ENCODE measurements at regions not wholly inside any gene's neighbourhood (a gene's known extent, or its start where the extent isn't known, plus 50 kb on each side); places are given as distances from the start of the nearest gene placed in this dataset.

GRCh38 chr4:100811046-100811445, 293.2 kb upstream of the EMCN start:
- TF ChIP-seq POLR2A (IDR thresholded peaks at IDR 0.05; ENCODE audit: low read length) (no peak), GATA1 (IDR thresholded peaks at IDR 0.05; ENCODE audit: low read depth, low read length) (no peak)

All from erythroblast (primary cell).